Panc1 (cell line): ENCODE measurements at regions not wholly inside any gene's neighbourhood (a gene's known extent, or its start where the extent isn't known, plus 50 kb on each side); places are given as distances from the start of the nearest gene placed in this dataset.

Source experiments
- CTCF ChIP-seq: fragments of 450-650 bp; IDR thresholded peaks from 2 replicates; pipeline ENCODE4 v1.5.1; 2017; ENCODE audit warnings: mild to moderate bottlenecking
- POLR2AphosphoS5 ChIP-seq: IDR thresholded peaks from 2 replicates; pipeline ENCODE4 v1.6.1; 2012; ENCODE audit warnings: mild to moderate bottlenecking, low read depth, low read length, moderate library complexity
- REST ChIP-seq, 2 experiments: IDR thresholded peaks; 2 replicates each; pipeline ENCODE4 v1.6.1; 2011 to 2012; ENCODE audit warnings: low read depth in 2 of 2, control low read depth in 1 of 2, low read length in 1 of 2, mild to moderate bottlenecking in 1 of 2, moderate library complexity in 1 of 2; ENCODE audit not compliant: insufficient read depth in 1 of 2
- SIN3A ChIP-seq: IDR thresholded peaks from 2 replicates; pipeline ENCODE4 v1.6.1; 2012; ENCODE audit warnings: low read depth, mild to moderate bottlenecking, low read length, moderate library complexity, borderline replicate concordance; ENCODE audit not compliant: insufficient read depth
- TCF7L2 ChIP-seq: IDR thresholded peaks from 2 replicates; pipeline ENCODE4 v1.6.1; 2011; ENCODE audit warnings: mild to moderate bottlenecking, low read depth, low read length, inconsistent platforms

- TF ChIP-seq POLR2AphosphoS5 (no peak), CTCF (no peak), TCF7L2 (no peak), REST (IDR thresholded peaks at IDR 0.05; ENCODE audit: insufficient read depth in 1 of 2, low read depth in 2 of 2, low read length in 1 of 2) (no peak), SIN3A (no peak)
These were observed 447.1 kb downstream of the MDFIC start for GRCh38 chr7:115368998-115369397.
